ENCODE measurements at regions not wholly inside any gene's neighbourhood (a gene's known extent, or its start where the extent isn't known, plus 50 kb on each side); places are given as distances from the start of the nearest gene placed in this dataset.

DNA sequence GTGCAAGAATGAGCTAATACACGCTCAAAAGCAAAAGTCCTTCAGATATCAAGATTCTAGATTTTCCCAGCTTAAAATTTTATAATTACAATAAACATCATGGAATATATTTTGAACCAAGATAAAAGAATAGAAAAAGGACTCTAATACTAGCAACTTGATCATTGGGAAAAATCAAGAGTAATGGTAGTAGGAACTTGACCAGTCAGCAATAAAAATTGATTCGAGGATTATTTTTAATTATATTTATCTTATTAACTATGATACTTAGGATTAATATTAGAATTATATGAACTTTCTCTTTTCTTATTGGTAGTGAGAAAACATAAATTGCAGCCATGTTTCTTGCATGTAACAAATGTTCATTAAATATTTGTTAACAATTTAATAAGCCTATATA, 152.0 kb downstream of the GNAI1 start:
- ATAC-seq (no peak), DNase-seq (ENCODE audit: low spot score) (no peak)
- H3K36me3 Mint-ChIP-seq: no peaks in the 10 kb centered on the region
- ChIA-PET POLR2A (no interaction called here), CTCF (no interaction called here)
- no peaks in the 10 kb centered on the region for H3K27me3 Mint-ChIP-seq (ENCODE audit: low read depth)
- H3K9me3 Mint-ChIP-seq: peaks cover 5% of the 10 kb centered on the region
- TF ChIP-seq, protein P1, sequence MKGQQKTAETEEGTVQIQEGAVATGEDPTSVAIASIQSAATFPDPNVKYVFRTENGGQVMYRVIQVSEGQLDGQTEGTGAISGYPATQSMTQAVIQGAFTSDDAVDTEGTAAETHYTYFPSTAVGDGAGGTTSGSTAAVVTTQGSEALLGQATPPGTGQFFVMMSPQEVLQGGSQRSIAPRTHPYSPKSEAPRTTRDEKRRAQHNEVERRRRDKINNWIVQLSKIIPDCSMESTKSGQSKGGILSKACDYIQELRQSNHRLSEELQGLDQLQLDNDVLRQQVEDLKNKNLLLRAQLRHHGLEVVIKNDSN (CRISPR knock-in tag; IDR thresholded peaks at IDR 0.05): no peak
- TF ChIP-seq, protein P2, sequence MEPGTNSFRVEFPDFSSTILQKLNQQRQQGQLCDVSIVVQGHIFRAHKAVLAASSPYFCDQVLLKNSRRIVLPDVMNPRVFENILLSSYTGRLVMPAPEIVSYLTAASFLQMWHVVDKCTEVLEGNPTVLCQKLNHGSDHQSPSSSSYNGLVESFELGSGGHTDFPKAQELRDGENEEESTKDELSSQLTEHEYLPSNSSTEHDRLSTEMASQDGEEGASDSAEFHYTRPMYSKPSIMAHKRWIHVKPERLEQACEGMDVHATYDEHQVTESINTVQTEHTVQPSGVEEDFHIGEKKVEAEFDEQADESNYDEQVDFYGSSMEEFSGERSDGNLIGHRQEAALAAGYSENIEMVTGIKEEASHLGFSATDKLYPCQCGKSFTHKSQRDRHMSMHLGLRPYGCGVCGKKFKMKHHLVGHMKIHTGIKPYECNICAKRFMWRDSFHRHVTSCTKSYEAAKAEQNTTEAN (CRISPR knock-in tag; IDR thresholded peaks at IDR 0.05): no peak
- TF ChIP-seq, protein P3, sequence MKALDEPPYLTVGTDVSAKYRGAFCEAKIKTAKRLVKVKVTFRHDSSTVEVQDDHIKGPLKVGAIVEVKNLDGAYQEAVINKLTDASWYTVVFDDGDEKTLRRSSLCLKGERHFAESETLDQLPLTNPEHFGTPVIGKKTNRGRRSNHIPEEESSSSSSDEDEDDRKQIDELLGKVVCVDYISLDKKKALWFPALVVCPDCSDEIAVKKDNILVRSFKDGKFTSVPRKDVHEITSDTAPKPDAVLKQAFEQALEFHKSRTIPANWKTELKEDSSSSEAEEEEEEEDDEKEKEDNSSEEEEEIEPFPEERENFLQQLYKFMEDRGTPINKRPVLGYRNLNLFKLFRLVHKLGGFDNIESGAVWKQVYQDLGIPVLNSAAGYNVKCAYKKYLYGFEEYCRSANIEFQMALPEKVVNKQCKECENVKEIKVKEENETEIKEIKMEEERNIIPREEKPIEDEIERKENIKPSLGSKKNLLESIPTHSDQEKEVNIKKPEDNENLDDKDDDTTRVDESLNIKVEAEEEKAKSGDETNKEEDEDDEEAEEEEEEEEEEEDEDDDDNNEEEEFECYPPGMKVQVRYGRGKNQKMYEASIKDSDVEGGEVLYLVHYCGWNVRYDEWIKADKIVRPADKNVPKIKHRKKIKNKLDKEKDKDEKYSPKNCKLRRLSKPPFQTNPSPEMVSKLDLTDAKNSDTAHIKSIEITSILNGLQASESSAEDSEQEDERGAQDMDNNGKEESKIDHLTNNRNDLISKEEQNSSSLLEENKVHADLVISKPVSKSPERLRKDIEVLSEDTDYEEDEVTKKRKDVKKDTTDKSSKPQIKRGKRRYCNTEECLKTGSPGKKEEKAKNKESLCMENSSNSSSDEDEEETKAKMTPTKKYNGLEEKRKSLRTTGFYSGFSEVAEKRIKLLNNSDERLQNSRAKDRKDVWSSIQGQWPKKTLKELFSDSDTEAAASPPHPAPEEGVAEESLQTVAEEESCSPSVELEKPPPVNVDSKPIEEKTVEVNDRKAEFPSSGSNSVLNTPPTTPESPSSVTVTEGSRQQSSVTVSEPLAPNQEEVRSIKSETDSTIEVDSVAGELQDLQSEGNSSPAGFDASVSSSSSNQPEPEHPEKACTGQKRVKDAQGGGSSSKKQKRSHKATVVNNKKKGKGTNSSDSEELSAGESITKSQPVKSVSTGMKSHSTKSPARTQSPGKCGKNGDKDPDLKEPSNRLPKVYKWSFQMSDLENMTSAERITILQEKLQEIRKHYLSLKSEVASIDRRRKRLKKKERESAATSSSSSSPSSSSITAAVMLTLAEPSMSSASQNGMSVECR (CRISPR knock-in tag; IDR thresholded peaks at IDR 0.05; ENCODE audit: borderline replicate concordance): no peak
- TF ChIP-seq, protein P4, sequence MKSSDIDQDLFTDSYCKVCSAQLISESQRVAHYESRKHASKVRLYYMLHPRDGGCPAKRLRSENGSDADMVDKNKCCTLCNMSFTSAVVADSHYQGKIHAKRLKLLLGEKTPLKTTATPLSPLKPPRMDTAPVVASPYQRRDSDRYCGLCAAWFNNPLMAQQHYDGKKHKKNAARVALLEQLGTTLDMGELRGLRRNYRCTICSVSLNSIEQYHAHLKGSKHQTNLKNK (CRISPR knock-in tag; IDR thresholded peaks at IDR 0.05): no peak
- TF ChIP-seq, protein P5, sequence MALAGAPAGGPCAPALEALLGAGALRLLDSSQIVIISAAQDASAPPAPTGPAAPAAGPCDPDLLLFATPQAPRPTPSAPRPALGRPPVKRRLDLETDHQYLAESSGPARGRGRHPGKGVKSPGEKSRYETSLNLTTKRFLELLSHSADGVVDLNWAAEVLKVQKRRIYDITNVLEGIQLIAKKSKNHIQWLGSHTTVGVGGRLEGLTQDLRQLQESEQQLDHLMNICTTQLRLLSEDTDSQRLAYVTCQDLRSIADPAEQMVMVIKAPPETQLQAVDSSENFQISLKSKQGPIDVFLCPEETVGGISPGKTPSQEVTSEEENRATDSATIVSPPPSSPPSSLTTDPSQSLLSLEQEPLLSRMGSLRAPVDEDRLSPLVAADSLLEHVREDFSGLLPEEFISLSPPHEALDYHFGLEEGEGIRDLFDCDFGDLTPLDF (CRISPR knock-in tag; IDR thresholded peaks at IDR 0.05): no peak
- no peak overlapping the region for H3K4me3 Mint-ChIP-seq
- no peak overlapping the region for H3K27ac Mint-ChIP-seq
- peaks cover 7% of the 10 kb centered on the region; the same call in 1 of the 2 replicates for H3K4me1 Mint-ChIP-seq

DNA sequence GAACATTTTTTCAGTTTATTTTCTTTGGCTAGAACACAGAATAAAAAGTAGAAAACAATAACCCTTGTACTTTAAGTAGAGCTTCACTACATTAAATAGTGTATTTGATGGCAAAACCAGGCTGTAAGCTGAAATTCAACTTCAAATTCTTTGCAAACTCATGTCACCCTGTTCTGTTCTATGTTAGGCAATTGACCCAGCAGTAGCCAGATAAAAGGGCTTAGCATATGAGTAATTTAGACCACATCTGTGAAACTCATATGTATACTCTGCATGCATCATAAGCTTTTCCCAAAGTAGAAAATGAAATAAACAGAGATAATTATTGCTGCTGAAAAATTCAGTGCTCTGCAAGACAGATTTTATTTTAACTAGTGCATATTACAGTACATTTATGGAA, 150.2 kb downstream of the GNAI1 start:
- Mint-ChIP-seq H3K4me1 (peaks cover 8% of the 10 kb centered on the region), H3K9me3 (no peaks in the 10 kb centered on the region), H3K27me3 (ENCODE audit: low read depth) (no peaks in the 10 kb centered on the region), H3K4me3 (no peak overlapping the region), H3K36me3 (no peaks in the 10 kb centered on the region), H3K27ac (no peak overlapping the region)
- ChIA-PET CTCF (interaction anchor here (1.4 kb wide), 1 partner anchor 150 kb away, joined by 3 read pairs; the partner anchor contains the start of gene GNAI1), POLR2A (no interaction called here)
- DNase-seq (ENCODE audit: low spot score): no peak
- no peak for ATAC-seq
- TF ChIP-seq, protein P6, sequence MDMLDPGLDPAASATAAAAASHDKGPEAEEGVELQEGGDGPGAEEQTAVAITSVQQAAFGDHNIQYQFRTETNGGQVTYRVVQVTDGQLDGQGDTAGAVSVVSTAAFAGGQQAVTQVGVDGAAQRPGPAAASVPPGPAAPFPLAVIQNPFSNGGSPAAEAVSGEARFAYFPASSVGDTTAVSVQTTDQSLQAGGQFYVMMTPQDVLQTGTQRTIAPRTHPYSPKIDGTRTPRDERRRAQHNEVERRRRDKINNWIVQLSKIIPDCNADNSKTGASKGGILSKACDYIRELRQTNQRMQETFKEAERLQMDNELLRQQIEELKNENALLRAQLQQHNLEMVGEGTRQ (CRISPR knock-in tag; IDR thresholded peaks at IDR 0.05): no peak
- no peak for TF ChIP-seq KAT7 (CRISPR knock-in tag; IDR thresholded peaks at IDR 0.05; ENCODE audit: borderline replicate concordance)
- TF ChIP-seq GABPB1 (CRISPR knock-in tag; IDR thresholded peaks at IDR 0.05): no peak
- no peak for TF ChIP-seq NFATC4 (CRISPR knock-in tag; IDR thresholded peaks at IDR 0.05)
- TF ChIP-seq HMGA2 (CRISPR knock-in tag; IDR thresholded peaks at IDR 0.05): no peak
- no peak for TF ChIP-seq NR3C1 (CRISPR knock-in tag; conservative IDR thresholded peaks at IDR 0.05; ENCODE audit: low read depth)
- TF ChIP-seq TEAD1 (CRISPR knock-in tag; IDR thresholded peaks at IDR 0.05): no peak
- TF ChIP-seq, protein P2 (CRISPR knock-in tag; IDR thresholded peaks at IDR 0.05): no peak

All from WTC11 (cell line).